Stimulated activated CD4-positive, alpha-beta T cell treated with anti-CD3 and anti-CD28 coated beads, Interleukin-15, amount 100 ng/mL, for 48 hours (primary cell): ENCODE measurements at regions not wholly inside any gene's neighbourhood (a gene's known extent, or its start where the extent isn't known, plus 50 kb on each side); places are given as distances from the start of the nearest gene placed in this dataset.

Experiments used
- DNase-seq, 2 donors: peaks; one replicate each; pipeline ENCODE4 v3.0.0-alpha.2; 2020; ENCODE audit warnings: low read depth in 2 of 2

- no peak for DNase-seq
Observed at GRCh38 chr11:29352273-29352795, 664.5 kb downstream of the KCNA4 start.

- DNase-seq = no peak
Observed at GRCh38 chr11:29351301-29351873, 665.4 kb downstream of the KCNA4 start.

DNA sequence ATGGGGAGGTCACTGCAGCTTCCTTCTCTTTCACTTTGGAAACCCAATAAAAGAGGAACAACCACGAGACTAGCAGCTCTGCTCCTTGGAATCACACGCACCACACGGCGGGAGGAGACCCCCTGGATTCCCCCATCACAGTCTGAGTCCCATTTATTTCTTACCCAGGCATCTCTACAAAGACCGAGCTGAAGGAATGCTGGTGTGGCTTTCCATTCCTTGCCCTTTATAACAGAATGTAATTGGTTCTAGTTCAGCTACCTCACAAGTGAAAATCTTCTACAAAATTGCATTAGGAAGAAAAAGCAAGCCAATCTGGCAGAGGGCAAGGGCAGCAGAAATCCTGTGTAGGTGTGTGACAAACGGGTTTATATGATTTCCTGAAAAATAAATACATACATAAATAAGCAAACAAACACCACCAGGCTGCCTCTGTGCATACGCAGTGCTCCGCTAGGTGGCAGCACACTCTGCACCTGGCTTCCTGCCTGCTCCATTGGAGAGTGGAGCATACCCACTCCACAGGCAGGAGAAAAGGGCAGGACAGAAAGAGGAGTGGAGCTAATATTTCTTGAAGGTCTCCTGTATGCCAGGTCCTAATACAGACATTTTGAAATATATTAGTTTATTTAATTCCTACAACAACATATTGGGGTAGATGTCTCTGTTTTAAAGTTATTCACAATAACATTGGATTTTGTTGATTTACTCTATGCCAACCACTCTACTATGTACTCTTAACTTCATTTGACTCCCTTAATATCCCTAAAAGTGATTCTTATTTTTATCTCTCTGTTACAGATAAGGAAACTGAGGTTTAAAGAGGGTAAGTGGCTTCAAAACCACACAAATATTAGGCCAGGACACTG is 673.1 kb downstream of the KCNA4 start:
- DNase-seq = peak in 1 of 2 donors; percentile 15

GRCh38 chr11:29336727-29337575 is 679.9 kb downstream of the KCNA4 start:
- DNase-seq = no peak

GRCh38 chr11:29334776-29335130 is 682.1 kb downstream of the KCNA4 start:
- DNase-seq = no peak

- no peak for DNase-seq
Observed at GRCh38 chr11:29333993-29334775, 682.6 kb downstream of the KCNA4 start.

DNA sequence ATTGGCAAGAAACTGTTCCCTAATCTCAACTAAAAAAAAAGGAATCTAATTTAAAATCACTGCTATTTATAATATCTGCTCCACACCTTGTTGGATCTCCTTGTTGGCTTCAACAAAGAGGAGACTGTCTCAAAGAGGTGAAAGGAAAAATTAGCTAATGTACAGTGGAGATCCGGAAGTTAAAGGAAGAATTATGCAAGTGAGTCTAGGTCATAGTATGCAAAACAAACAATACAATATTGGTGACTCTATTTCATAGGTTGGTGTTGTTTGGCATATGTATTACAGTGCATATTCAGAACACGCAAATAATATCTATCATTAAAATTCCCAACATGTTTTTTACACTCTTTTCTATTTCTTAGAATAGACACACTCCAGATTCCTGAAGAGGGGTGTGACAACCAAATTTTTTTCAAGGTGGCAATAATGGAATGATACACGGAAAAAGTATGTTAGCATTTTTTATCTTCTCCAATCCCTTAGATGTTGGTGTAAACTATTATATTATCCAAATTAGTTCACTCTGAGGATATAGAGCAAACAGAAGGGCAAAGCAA is 685.3 kb downstream of the KCNA4 start:
- no peak for DNase-seq

DNA sequence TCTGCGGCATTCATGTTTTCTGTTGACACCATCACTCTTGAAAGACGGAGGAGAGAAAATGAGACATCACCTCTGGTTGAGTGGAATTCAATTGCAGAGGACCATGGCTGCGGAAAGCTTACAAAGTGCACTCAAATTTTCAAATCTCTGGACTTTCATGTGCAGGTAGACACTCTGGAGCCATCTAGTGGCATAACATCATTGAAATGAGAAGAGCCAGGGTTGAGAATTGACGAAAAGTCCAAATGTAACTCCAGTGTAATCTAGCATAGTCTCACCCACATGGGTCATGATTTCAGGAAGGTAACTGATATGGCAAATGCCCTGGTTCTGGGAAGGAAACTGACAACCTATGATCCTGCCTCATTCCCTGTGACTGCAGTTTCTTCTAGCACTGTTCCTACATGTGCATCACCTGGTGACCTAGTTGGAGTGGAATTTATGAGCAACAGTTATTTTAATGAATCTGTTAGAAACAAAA is 687.8 kb downstream of the KCNA4 start:
- no peak for DNase-seq

GRCh38 chr11:29327891-29328290 is 688.9 kb downstream of the KCNA4 start:
- no peak for DNase-seq

DNA sequence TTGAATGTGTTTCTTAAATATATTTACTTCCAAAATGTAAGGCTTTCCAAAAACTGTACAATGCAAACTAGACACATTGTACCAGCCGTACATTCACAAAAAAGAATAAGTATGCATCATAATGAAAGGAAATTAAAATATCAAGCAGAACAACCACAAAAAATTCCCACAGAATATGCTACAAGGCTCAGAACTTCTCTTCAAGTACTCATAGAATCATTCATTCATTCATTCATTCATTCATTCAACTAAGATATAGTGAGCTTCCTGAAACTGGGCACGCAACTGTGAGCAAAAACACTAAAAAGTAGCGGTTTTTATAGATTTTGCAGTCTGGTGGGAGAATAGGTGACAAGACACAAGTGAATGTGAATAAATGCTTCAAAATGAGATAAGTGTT is 690.1 kb downstream of the KCNA4 start:
- DNase-seq = no peak

GRCh38 chr11:29324328-29324727 is 692.5 kb downstream of the KCNA4 start:
- DNase-seq = no peak

DNA sequence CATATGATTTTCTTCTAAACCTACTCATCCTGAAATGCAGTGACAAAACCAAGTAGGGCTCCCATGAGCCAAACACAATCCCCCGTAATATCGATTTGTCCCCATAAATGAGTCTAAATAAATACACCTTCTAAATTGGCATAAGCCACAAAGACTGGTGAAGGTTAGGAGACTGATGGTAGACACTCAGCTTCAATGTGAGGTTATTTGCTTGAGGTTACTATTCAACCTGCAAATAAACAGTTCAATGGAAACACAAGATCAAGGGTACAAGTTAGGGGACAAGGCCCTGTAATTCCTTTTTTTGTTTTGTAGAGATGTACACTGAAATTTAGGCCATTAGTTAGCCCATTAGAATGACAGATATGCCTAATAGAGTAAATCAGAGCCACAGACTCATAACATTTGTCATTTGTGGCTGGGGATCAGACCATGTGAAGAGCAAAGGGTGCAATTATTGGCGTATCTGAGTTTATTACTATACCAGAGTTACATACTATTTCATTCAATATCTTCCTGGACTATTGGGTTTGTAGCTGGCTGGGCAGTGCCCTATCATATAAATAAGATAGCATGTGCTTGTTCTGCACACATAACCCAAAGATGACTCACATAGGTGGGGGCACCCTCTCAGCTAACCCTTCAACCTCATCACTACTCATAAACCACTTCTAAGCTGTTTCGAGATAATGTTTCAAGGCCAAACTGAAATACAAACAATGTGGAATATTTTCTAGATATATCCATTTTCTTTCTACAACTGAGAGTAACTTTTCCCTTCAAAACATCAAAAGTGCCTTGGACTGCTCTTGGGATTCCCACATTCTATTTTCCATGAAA is 695.3 kb downstream of the KCNA4 start:
- DNase-seq = no peak

DNA sequence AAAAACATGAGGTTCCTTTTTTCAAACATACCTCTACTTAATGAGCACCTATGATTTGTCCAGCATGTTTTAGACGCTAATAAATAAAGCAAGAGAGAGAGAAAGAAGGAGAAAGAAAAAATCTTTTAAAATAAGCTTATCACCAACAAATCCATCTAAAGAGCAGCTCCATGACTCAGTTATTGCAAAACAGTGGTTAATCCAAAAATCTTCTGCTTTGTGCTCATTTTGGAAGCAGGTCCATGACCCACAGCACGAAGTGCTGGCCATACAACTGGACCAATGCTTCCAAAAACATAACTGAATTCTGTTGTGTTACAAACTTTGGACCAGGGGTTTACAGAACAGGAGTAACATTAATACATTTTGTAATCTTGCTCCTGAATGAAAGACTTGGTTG is 696.6 kb downstream of the KCNA4 start:
- DNase-seq = no peak

GRCh38 chr11:29319210-29319609 is 697.6 kb downstream of the KCNA4 start:
- DNase-seq = no peak

DNA sequence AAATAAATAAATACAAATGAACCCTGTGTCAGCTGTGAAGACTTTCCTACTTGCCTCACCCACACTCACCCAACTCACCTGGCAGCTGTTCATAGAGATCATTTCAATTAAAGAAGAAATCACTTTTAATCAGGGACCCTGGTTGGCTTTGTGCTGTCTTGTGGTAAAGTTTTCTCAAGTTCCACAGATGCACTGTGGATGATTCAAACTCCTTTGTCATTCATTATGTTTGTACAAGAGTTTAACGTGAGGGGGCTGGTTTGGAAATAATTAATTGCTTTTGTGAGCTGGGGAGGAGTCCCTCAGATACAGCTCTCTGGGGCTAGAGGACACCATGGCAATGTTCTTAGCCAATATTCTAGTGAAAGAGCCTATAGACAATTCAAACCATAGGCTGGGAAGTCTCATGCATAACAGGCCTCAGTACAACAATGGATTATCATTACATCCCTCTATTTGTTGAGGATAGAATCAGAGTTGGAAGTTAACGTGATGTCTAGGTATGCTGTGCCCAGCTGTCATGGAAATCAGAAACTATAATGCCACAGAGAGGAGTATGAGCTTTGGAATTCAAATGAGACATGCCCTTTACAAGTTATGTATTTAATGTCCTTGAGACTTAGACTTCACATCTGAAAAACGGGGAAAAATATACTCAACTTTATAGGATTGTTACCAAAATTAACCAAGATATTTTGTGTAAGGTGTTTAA is 698.5 kb downstream of the KCNA4 start:
- DNase-seq = no peak

- DNase-seq = no peak
Observed at GRCh38 chr11:29317694-29318093, 699.1 kb downstream of the KCNA4 start.

GRCh38 chr11:29315275-29315674 is 701.6 kb downstream of the KCNA4 start:
- DNase-seq = no peak

GRCh38 chr11:29314211-29314610 is 702.6 kb downstream of the KCNA4 start:
- no peak for DNase-seq

- no peak for DNase-seq
Observed at GRCh38 chr11:29312812-29313211, 704.0 kb downstream of the KCNA4 start.
